ENCODE measurements at regions not wholly inside any gene's neighbourhood (a gene's known extent, or its start where the extent isn't known, plus 50 kb on each side); places are given as distances from the start of the nearest gene placed in this dataset.

DNA sequence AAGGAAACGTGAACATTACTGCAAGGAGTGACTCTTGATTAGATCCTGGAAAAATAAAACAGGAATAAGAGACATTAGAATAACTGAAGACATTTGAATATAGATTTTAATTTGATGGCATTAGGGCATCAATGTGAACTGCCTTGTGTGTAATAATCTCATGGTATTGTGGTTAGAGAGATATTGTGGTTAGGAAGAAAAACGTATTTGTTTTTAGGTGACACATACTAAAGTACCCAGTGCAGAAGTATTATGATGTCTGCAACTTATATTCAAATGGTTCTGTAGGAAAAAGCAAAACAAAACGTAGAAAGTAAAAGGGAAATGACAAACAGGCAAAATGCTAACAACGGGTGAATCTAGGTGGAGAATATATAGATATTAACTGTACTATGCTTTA is 65.9 kb upstream of the OGFRL1 start:
- Mint-ChIP-seq H3K27ac (no peak overlapping the region), H3K9me3 (no peaks in the 10 kb centered on the region), H3K4me3 (no peak overlapping the region), H3K36me3 (no peaks in the 10 kb centered on the region), H3K27me3 (ENCODE audit: low read depth in 3 of 3) (peaks cover 0 to 3% (median 0%) of the 10 kb centered on the region in 3 donors), H3K4me1 (peaks cover under 1% of the 10 kb centered on the region)
- Histone ChIP-seq H3K79me2 (ENCODE audit: insufficient read depth, low read length) (no peaks in the 10 kb centered on the region), H3K9me3 (replicated peaks in 1 of 2; ENCODE audit: control insufficient read depth in 1 of 2, insufficient read depth in 1 of 2, low read length in 2 of 2) (no peaks in the 10 kb centered on the region), H3K36me3 (replicated peaks in 1 of 2; ENCODE audit: control insufficient read depth in 1 of 2, insufficient read depth in 2 of 2, low read length in 2 of 2) (no peaks in the 10 kb centered on the region), H4K20me1 (ENCODE audit: insufficient read depth, low read length) (no peaks in the 10 kb centered on the region), H3K4me3 (replicated peaks in 1 of 3; ENCODE audit: low read depth in 2 of 3, low read length in 3 of 3) (no peak overlapping the region), H3K9ac (ENCODE audit: insufficient read depth, low read length, poor library complexity, severe bottlenecking) (no peak overlapping the region), H3K4me1 (ENCODE audit: control insufficient read depth in 1 of 2, insufficient read depth in 2 of 2, low read length in 2 of 2) (peaks cover 0 to 3% of the 10 kb centered on the region in 2 donors), H3K27ac (ENCODE audit: low read depth in 1 of 2, low read length in 2 of 2) (no peak overlapping the region), H2AFZ (ENCODE audit: insufficient read depth, low read depth, low read length, poor library complexity, severe bottlenecking) (no peak overlapping the region), H3K27me3 (ENCODE audit: control insufficient read depth in 2 of 2, insufficient read depth in 2 of 2, low read length in 2 of 2) (no peaks in the 10 kb centered on the region), H3K4me2 (replicated peaks; ENCODE audit: extremely low read depth, low read length, poor library complexity, severe bottlenecking) (no peak overlapping the region)
- no peak for DNase-seq
- intact Hi-C loops (cut with micrococcal nuclease) = no loop called here
- 100% methylated on average over 1 of the region's 4 CpGs for WGBS (ENCODE audit: insufficient coverage)
- TF ChIP-seq, protein P1, sequence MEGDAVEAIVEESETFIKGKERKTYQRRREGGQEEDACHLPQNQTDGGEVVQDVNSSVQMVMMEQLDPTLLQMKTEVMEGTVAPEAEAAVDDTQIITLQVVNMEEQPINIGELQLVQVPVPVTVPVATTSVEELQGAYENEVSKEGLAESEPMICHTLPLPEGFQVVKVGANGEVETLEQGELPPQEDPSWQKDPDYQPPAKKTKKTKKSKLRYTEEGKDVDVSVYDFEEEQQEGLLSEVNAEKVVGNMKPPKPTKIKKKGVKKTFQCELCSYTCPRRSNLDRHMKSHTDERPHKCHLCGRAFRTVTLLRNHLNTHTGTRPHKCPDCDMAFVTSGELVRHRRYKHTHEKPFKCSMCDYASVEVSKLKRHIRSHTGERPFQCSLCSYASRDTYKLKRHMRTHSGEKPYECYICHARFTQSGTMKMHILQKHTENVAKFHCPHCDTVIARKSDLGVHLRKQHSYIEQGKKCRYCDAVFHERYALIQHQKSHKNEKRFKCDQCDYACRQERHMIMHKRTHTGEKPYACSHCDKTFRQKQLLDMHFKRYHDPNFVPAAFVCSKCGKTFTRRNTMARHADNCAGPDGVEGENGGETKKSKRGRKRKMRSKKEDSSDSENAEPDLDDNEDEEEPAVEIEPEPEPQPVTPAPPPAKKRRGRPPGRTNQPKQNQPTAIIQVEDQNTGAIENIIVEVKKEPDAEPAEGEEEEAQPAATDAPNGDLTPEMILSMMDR (IDR thresholded peaks at IDR 0.05) = no peak

DNA sequence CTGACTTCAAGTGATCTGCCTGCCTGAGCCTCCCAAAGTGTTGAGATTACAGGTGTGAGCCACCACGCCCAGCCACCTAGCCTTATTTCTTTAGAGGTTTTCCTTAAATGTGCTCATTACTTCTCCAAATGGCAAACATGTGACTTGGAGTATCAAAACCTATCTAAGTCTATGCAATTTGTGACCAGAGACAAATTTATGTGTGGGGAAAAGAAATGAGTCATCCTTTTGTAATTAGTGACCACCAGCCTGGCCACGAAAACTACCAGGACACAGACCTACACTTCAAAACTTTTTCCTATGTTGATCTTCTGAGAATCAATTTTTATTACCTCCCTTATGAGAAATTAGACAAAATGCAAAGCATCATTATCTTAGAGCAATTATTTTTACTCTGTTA is 64.6 kb upstream of the OGFRL1 start:
- H3K36me3 ChIP-seq (replicated peaks in 1 of 2; ENCODE audit: control insufficient read depth in 1 of 2, insufficient read depth in 2 of 2, low read length in 2 of 2) = no peaks in the 10 kb centered on the region
- no peak overlapping the region for H3K4me3 Mint-ChIP-seq
- no peak overlapping the region for H2AFZ ChIP-seq (ENCODE audit: insufficient read depth, low read depth, low read length, poor library complexity, severe bottlenecking)
- H3K4me3 ChIP-seq (replicated peaks in 1 of 3; ENCODE audit: low read depth in 2 of 3, low read length in 3 of 3) = no peak overlapping the region
- DNase-seq = no peak
- H3K4me1 ChIP-seq (ENCODE audit: control insufficient read depth in 1 of 2, insufficient read depth in 2 of 2, low read length in 2 of 2) = peaks cover 6 to 12% of the 10 kb centered on the region in 2 donors
- no peaks in the 10 kb centered on the region for H3K79me2 ChIP-seq (ENCODE audit: insufficient read depth, low read length)
- H3K36me3 Mint-ChIP-seq = no peaks in the 10 kb centered on the region
- H3K4me2 ChIP-seq (replicated peaks; ENCODE audit: extremely low read depth, low read length, poor library complexity, severe bottlenecking) = no peak overlapping the region
- H3K27me3 ChIP-seq (ENCODE audit: control insufficient read depth in 2 of 2, insufficient read depth in 2 of 2, low read length in 2 of 2) = no peaks in the 10 kb centered on the region
- no peak overlapping the region for H3K27ac Mint-ChIP-seq
- peaks cover 12% of the 10 kb centered on the region for H3K4me1 Mint-ChIP-seq
- H3K27ac ChIP-seq (ENCODE audit: low read depth in 1 of 2, low read length in 2 of 2) = no peak overlapping the region
- WGBS (ENCODE audit: insufficient coverage) = no CpG with 5 or more reads among the region's 2 CpGs
- intact Hi-C loops (cut with micrococcal nuclease) = no loop called here
- H3K27me3 Mint-ChIP-seq (ENCODE audit: low read depth in 3 of 3) = peaks cover 0 to 3% (median 0%) of the 10 kb centered on the region in 3 donors
- no peak overlapping the region for H3K9ac ChIP-seq (ENCODE audit: insufficient read depth, low read length, poor library complexity, severe bottlenecking)
- TF ChIP-seq, protein P1 (IDR thresholded peaks at IDR 0.05) = no peak
- H3K9me3 ChIP-seq (replicated peaks in 1 of 2; ENCODE audit: control insufficient read depth in 1 of 2, insufficient read depth in 1 of 2, low read length in 2 of 2) = no peaks in the 10 kb centered on the region
- H3K9me3 Mint-ChIP-seq = no peaks in the 10 kb centered on the region
- H4K20me1 ChIP-seq (ENCODE audit: insufficient read depth, low read length) = no peaks in the 10 kb centered on the region
